GM12891 (cell line): ENCODE measurements at regions not wholly inside any gene's neighbourhood (a gene's known extent, or its start where the extent isn't known, plus 50 kb on each side); places are given as distances from the start of the nearest gene placed in this dataset.

Experiments
- DNase-seq: peaks from one replicate; pipeline ENCODE4 v3.0.0; 2011; ENCODE audit warnings: low spot score; ENCODE audit not compliant: insufficient read length
- FAIRE-seq: peaks from 2 replicates; lab custom pipeline; 2011; peaks lifted over from hg19 to GRCh38; lab: Jason Lieb, UNC
- PAX5 ChIP-seq: IDR thresholded peaks from 2 replicates; pipeline ENCODE4 v1.6.1; 2011; ENCODE audit warnings: low read length, moderate library complexity, mild to moderate bottlenecking; ENCODE audit not compliant: insufficient read depth, severe bottlenecking
- POLR2A ChIP-seq: IDR thresholded peaks from 2 replicates; pipeline ENCODE4 v1.6.1; 2011; ENCODE audit warnings: low read depth, low read length, control low read depth
- POLR2AphosphoS5 ChIP-seq: IDR thresholded peaks from 2 replicates; pipeline ENCODE4 v1.6.1; 2011; ENCODE audit warnings: low read depth, low read length, control low read depth
- POU2F2 ChIP-seq: IDR thresholded peaks from 2 replicates; pipeline ENCODE4 v1.6.1; 2011; ENCODE audit warnings: low read depth, mild to moderate bottlenecking, control low read depth, low read length, moderate library complexity
- SPI1 ChIP-seq: IDR thresholded peaks from 2 replicates; pipeline ENCODE4 v1.6.1; 2011; ENCODE audit warnings: low read depth, low read length, control low read depth
- TAF1 ChIP-seq: IDR thresholded peaks from 2 replicates; pipeline ENCODE4 v1.6.1; 2011; ENCODE audit warnings: low read depth, low read length, control low read depth

DNA sequence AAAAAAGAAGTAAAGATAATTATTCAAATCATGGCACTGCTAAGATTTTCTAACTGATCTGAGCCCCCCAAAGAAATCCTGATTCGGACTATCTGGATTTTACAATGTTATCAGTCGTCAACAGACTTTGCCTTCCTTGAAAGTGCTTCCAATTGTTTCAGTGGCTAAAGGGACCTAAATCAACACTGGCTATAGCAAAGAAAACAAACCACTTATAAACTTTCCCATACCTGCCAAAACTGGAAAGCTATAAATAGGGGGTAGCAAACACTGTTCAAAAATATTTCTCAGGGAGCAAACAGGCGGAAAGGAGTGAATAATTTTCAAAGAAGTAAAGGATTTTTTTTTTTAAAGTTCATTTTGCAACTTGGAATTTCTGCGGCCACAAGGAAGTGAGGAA, 105.6 kb upstream of the LIFR start:
- no peak for FAIRE-seq
- TF ChIP-seq TAF1 (no peak), POU2F2 (no peak), SPI1 (no peak), POLR2A (no peak), POLR2AphosphoS5 (no peak), PAX5 (no peak)
- no peak for DNase-seq

DNA sequence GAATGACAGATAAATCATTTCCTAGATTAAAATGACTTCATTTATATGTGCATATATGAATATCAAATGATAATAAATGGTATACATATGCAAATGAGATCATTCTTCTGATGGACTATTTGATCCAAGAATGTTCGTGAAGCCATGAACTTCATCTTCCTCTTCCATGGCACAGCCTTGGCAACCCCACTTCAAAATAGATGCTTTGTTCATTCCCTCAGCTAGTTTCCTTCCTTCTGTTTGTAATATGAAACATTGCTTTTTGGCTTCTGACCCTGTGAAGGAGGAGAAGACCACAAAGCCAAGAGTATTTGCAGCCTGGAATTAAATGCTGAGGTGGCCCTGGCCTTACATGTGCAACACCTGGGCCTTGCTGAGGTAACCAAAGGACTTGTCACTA, 106.8 kb upstream of the LIFR start:
- TF ChIP-seq TAF1 = no peak
- no peak for TF ChIP-seq POLR2AphosphoS5
- TF ChIP-seq PAX5 = no peak
- no peak for TF ChIP-seq POLR2A
- no peak for TF ChIP-seq SPI1
- TF ChIP-seq POU2F2 = no peak
- FAIRE-seq (no peak), DNase-seq (no peak)

DNA sequence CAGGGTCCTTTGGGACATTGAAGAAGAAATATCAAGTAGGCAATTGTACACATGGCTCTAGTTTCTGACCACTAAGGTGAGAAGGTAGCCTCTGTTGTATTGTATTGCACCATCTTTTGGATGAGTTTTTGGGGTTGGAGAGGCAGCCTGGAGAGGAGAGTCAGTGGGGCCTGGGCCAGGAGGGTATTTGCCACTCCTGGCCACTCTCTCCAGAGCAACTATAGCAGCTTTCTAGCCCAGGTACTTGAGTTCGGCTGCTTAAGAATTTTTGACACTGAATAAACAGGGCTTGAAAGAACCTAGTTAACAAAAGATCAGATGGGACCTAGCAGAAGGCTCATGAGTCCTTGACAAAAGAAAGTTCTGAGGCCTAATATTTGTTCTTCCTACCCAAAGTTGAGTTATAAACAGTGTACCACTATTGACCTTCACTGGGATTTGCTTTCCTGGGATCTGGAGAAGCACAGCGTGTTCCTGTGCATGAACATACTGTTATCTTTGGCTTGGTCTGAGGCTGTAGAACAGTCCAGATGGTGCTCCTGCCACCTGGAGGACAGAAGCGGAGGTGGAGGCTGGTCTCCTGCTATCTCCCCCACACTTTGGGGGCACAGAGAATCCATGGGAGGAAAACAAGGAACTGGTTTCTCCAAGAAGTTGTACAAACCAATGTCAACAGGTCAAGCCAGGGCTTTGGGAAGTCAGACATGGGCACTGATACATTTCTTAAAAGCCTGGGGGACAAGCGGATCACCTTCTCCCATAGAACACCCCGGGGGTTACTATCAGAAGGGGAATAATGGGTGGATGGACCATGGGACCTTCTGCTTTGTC, 110.4 kb upstream of the LIFR start:
- no peak for DNase-seq
- no peak for TF ChIP-seq TAF1
- no peak for TF ChIP-seq POLR2AphosphoS5
- TF ChIP-seq SPI1 = no peak
- no peak for FAIRE-seq

DNA sequence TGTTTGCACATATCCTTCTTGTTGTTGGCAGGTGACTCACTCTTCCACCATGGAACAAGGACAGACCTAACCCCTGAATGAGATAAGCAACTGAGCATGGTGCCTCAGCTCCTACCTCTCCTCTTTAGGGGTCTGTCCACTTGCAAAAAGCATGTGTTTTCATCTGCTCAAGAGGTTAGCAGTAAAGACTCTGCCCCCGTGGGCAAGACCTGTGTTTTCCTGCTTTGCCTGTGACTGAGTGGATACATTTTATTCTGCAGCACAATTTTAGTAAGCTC, 111.0 kb upstream of the LIFR start:
- TF ChIP-seq PAX5 = no peak
- TF ChIP-seq SPI1 = no peak
- TF ChIP-seq POLR2AphosphoS5 = no peak
- TF ChIP-seq POLR2A = no peak
- TF ChIP-seq TAF1 = no peak
- TF ChIP-seq POU2F2 = no peak
- no peak for FAIRE-seq

DNA sequence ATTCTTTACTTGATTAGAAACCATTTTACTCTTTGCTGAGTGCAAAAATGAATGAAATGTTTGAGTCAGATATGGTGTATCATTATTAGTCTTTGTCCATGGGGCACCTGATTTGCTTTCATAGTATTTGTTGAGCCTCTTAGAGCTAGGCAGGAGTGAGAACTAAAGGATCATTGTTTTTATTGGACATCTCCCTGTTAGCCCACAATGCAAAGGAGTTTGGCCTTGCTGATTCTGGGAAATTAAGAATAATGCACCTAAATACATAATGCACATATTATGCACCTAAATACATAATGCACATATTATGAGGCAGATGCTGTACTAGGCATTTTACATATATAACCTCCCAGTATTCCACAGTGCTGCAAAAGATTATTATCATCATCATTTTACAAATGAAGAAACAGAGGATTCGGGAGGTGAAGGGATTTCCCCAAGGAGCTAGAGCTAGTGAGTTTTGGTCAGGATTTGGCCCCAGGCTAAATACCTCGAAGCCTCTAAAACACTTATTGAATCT, 113.0 kb upstream of the LIFR start:
- FAIRE-seq (no peak), DNase-seq (no peak)
- TF ChIP-seq SPI1 (no peak), POU2F2 (no peak), POLR2AphosphoS5 (no peak), POLR2A (no peak)

More for the DNA sequence above, 111.0 kb upstream of the LIFR start:
- no peak for DNase-seq

DNA sequence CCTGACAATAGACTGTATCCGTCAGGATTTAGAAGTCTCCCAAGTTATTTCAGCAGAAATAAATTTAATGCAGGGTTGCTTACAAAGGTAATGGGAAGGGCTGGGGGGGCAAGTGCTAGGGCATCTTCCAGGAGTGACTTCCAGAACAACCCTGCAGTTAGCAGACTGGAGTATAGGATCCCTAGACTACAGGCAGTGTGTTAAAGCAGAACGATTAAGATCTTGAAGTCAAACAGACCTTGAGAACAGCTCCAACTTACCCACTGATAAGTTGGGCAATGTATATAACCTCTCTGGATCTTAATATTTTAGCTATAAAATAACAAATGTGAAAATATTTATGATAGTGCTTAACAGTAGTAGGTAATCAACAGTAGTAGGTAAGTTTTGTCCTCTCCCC, 113.6 kb upstream of the LIFR start:
- no peak for FAIRE-seq
- TF ChIP-seq POLR2AphosphoS5 (no peak), POLR2A (no peak), PAX5 (no peak)
- no peak for DNase-seq

DNA sequence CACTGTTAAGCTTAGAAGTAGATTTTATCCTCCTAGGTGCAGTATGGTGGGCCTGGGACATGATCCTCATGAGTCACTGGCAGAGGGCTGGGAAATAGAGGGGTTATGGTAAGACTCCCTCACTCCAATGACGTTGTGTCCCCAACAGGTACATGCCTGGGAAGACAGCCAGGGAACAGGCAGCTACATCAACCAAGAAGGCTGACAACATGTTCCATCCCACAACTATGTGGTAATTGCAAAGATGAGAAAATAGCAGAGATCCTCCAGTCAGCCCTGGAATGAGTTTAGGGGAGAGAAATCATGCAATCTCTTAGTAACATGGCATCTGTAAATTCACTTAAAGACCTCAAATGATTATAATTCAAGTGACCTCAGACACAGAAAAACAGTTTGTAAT, 114.4 kb upstream of the LIFR start:
- FAIRE-seq = no peak
- TF ChIP-seq POLR2A (no peak), POLR2AphosphoS5 (no peak), PAX5 (no peak), SPI1 (no peak), TAF1 (no peak), POU2F2 (no peak)
- DNase-seq = no peak

DNA sequence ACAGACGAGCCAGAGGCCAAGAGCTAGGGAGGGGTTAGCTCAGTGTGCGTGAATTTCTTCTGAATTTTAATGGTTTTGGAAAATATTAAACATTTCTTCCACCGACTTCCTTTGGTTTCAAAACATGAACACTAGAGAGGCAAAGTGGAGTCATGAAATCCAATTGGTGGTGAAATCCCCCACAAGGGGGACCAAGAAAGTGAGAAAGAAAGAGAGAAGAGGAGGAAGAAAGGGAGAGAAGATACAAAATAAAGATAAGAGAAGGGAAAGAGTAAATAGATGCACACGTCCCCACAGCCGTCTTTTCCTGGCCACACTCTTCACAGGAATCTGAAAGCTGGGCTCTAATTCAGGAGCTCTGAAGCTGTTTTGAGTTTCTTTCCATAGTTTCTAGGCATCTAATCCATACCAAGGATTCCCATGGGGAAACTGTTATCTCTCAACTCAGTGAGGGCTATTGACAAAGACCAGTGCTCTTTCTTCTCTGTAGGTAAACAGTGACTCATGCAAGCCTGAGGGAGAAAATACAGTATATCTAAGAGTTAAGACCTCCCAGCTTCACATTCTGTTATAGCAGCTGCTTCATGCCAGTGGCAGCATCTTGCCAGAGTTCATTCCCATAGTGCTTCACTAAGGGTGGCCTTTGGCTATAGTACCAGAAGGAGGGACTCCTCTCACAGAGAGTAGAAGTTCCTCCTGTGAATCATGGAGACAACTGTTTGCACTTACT, 115.8 kb upstream of the LIFR start:
- no peak for FAIRE-seq
- no peak for TF ChIP-seq SPI1
- DNase-seq = no peak

DNA sequence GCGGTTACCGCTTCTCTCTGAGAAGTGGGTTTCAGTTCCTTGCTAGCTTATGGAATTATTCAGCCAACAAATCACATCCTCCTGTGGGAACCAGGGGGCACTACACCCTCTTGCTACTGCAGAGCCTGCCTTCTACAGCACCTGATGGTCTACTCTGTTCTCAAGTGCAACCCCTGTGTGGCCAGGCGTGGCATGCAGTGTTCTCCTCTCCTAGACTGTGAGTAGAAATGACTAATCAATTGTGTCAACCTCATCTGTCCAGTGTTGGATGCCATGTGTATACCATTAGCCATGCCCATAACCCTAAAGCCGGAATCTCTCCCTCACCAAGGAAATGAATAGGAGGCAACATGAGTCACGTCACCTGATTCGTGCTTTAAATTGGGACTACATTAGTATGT, 117.2 kb upstream of the LIFR start:
- peak; percentile 61; the same call in 1 of the 2 replicates for TF ChIP-seq SPI1
- no peak for TF ChIP-seq POLR2AphosphoS5
- FAIRE-seq = no peak
- DNase-seq = no peak

DNA sequence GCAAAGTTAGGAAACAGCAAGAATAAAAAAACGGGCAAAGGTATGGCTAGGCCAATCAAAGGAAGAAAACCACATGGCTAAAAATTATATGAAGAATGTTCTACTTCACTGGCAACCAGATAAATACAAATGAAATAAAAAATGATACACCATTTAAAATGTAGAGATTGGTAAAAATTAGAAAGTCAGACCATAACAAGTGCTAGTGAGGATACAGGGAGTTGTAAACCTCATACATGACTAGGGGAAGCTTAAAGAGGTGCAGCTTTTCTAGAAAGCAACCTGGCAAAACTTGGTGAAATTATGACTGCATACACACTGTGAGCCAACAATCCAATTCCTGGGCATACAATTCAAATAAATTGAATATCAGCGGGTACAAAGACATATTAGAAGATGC, 119.0 kb upstream of the LIFR start:
- FAIRE-seq (no peak), DNase-seq (no peak)
- no peak for TF ChIP-seq TAF1
- TF ChIP-seq PAX5 = no peak
- TF ChIP-seq POLR2A = no peak
- TF ChIP-seq POU2F2 = no peak
- TF ChIP-seq SPI1 = no peak
- no peak for TF ChIP-seq POLR2AphosphoS5

DNA sequence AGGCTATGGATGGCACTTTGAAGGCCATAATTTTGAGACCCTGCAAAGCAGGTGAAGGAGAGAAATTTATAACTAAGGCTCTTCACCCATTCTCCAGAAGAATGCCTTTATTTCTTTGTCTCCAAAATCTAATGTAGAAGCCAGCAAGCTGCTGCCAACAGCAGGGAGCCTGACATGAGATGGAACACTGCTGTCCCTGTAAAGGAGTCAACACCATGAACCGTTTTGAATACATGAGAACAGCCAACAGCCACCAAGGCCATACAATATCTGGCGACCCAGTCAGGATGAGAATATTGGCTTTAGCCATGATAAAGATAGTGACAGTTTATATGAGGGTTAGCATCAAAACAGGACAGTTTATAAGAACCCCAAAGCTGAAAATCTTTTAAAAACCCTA, 121.2 kb upstream of the LIFR start:
- no peak for TF ChIP-seq TAF1
- TF ChIP-seq PAX5 = no peak
- TF ChIP-seq POU2F2 = no peak
- no peak for TF ChIP-seq POLR2AphosphoS5
- no peak for TF ChIP-seq POLR2A
- no peak for TF ChIP-seq SPI1
- FAIRE-seq = no peak

More for the DNA sequence above, 121.2 kb upstream of the LIFR start:
- DNase-seq = no peak
